ENCODE measurements at regions not wholly inside any gene's neighbourhood (a gene's known extent, or its start where the extent isn't known, plus 50 kb on each side); places are given as distances from the start of the nearest gene placed in this dataset.

DNA sequence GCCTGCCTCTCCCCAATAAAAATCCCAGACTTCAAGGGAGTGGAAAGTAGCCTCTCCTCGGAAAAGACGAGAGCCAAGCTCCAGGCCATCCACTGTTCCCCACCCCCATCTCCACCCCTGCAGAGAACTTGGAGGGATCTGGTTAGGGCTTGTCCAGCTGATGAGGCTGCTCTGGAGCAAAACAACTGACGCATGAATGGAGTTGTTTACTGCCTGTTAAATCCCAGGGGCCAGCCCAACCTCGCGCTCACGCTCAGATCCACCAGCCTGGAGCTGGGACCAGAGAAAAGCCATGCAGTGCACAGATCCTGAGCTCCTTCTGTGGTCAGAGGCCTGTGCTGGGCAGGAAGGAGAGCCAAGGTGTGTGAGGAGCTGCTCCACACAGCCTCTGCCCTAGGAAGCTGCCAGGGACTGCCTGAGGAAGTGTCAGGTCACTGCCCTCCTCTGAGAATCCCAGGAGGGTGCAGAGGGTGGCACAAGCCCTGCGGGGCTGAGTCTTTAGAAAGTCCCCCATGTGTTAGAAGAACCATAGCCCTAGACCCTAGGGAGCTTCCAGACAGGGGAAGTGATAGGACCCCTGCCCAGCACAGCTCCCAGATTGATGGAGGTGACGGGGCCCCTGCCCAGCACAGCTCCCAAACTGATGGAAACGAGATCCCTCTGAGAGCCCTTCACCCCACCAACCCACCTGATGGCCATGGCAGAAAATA is 109.0 kb upstream of the IPO9 start:
- TF ChIP-seq, protein P1, sequence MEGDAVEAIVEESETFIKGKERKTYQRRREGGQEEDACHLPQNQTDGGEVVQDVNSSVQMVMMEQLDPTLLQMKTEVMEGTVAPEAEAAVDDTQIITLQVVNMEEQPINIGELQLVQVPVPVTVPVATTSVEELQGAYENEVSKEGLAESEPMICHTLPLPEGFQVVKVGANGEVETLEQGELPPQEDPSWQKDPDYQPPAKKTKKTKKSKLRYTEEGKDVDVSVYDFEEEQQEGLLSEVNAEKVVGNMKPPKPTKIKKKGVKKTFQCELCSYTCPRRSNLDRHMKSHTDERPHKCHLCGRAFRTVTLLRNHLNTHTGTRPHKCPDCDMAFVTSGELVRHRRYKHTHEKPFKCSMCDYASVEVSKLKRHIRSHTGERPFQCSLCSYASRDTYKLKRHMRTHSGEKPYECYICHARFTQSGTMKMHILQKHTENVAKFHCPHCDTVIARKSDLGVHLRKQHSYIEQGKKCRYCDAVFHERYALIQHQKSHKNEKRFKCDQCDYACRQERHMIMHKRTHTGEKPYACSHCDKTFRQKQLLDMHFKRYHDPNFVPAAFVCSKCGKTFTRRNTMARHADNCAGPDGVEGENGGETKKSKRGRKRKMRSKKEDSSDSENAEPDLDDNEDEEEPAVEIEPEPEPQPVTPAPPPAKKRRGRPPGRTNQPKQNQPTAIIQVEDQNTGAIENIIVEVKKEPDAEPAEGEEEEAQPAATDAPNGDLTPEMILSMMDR (IDR thresholded peaks at IDR 0.05 in 2 of 3, conservative IDR thresholded peaks at IDR 0.05 in 1 of 3; ENCODE audit: borderline replicate concordance in 1 of 3, insufficient read depth in 1 of 3, low read depth in 2 of 3, low read length in 2 of 3), result no peak
- no peak for TF ChIP-seq ZNF274 (IDR thresholded peaks at IDR 0.05; ENCODE audit: low read depth, low read length)
- TF ChIP-seq, protein P2, sequence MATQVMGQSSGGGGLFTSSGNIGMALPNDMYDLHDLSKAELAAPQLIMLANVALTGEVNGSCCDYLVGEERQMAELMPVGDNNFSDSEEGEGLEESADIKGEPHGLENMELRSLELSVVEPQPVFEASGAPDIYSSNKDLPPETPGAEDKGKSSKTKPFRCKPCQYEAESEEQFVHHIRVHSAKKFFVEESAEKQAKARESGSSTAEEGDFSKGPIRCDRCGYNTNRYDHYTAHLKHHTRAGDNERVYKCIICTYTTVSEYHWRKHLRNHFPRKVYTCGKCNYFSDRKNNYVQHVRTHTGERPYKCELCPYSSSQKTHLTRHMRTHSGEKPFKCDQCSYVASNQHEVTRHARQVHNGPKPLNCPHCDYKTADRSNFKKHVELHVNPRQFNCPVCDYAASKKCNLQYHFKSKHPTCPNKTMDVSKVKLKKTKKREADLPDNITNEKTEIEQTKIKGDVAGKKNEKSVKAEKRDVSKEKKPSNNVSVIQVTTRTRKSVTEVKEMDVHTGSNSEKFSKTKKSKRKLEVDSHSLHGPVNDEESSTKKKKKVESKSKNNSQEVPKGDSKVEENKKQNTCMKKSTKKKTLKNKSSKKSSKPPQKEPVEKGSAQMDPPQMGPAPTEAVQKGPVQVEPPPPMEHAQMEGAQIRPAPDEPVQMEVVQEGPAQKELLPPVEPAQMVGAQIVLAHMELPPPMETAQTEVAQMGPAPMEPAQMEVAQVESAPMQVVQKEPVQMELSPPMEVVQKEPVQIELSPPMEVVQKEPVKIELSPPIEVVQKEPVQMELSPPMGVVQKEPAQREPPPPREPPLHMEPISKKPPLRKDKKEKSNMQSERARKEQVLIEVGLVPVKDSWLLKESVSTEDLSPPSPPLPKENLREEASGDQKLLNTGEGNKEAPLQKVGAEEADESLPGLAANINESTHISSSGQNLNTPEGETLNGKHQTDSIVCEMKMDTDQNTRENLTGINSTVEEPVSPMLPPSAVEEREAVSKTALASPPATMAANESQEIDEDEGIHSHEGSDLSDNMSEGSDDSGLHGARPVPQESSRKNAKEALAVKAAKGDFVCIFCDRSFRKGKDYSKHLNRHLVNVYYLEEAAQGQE (IDR thresholded peaks at IDR 0.05; ENCODE audit: low read depth), result no peak
- TF ChIP-seq EZH2phosphoT487 (IDR thresholded peaks at IDR 0.05; ENCODE audit: borderline replicate concordance), result no peak
- TF ChIP-seq SP1 (IDR thresholded peaks at IDR 0.05; ENCODE audit: low read depth), result no peak
- TF ChIP-seq POLR2AphosphoS5 (IDR thresholded peaks at IDR 0.05; ENCODE audit: low read depth, low read length), result no peak
- TF ChIP-seq TCF7L2 (IDR thresholded peaks at IDR 0.05; ENCODE audit: borderline replicate concordance, extremely low read depth, insufficient read depth, insufficient read length), result no peak
- TF ChIP-seq, protein P3, sequence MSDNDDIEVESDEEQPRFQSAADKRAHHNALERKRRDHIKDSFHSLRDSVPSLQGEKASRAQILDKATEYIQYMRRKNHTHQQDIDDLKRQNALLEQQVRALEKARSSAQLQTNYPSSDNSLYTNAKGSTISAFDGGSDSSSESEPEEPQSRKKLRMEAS (IDR thresholded peaks at IDR 0.05), result no peak
- TF ChIP-seq POLR2A (IDR thresholded peaks at IDR 0.05; ENCODE audit: borderline replicate concordance, extremely low read depth, insufficient read depth, insufficient read length), result no peak
